Stimulated activated CD4-positive, alpha-beta T cell treated with anti-CD3 and anti-CD28 coated beads, Interleukin-4, amount 100 ng/mL, for 1 hour (primary cell): ENCODE measurements at regions not wholly inside any gene's neighbourhood (a gene's known extent, or its start where the extent isn't known, plus 50 kb on each side); places are given as distances from the start of the nearest gene placed in this dataset.
"Not testable (repeated sequence)": the region's sequence is repeated elsewhere in the genome, so short reads cannot be mapped to it uniquely, and the experiment has no call there.

Experiments
- DNase-seq: peaks from one replicate; pipeline ENCODE4 v3.0.0-alpha.2; 2020

GRCh38 chrX:45630078-45630477, 429.4 kb upstream of the DIPK2B start:
- DNase-seq, result no peak

- no peak for DNase-seq
These were observed 427.4 kb upstream of the DIPK2B start for GRCh38 chrX:45628041-45628440.

GRCh38 chrX:45623266-45623665, 422.6 kb upstream of the DIPK2B start:
- DNase-seq, result no peak

GRCh38 chrX:45622538-45622937, 421.9 kb upstream of the DIPK2B start:
- no peak for DNase-seq

- no peak for DNase-seq
These were observed 421.4 kb upstream of the DIPK2B start for GRCh38 chrX:45622042-45622423.

GRCh38 chrX:45621376-45622041, 420.8 kb upstream of the DIPK2B start:
- no peak for DNase-seq

GRCh38 chrX:45619290-45619689, 418.6 kb upstream of the DIPK2B start:
- no peak for DNase-seq

- not testable (repeated sequence) for DNase-seq
These were observed 414.9 kb upstream of the DIPK2B start for GRCh38 chrX:45615591-45615990.

- DNase-seq, result no peak
These were observed 414.2 kb upstream of the DIPK2B start for GRCh38 chrX:45614853-45615252.

- no peak for DNase-seq
These were observed 401.5 kb upstream of the DIPK2B start for GRCh38 chrX:45602151-45602550.

- DNase-seq, result no peak
These were observed 400.4 kb upstream of the DIPK2B start for GRCh38 chrX:45601052-45601451.

GRCh38 chrX:45598861-45599260, 398.2 kb upstream of the DIPK2B start:
- DNase-seq, result no peak

GRCh38 chrX:45596188-45596808, 395.6 kb upstream of the DIPK2B start:
- DNase-seq, result no peak

- no peak for DNase-seq
These were observed 391.4 kb upstream of the DIPK2B start for GRCh38 chrX:45592101-45592500.

GRCh38 chrX:45591650-45592049, 391.0 kb upstream of the DIPK2B start:
- DNase-seq, result no peak

- no peak for DNase-seq
These were observed 384.0 kb upstream of the DIPK2B start for GRCh38 chrX:45584717-45585116.

- DNase-seq, result no peak
These were observed 376.7 kb upstream of the DIPK2B start for GRCh38 chrX:45577361-45577760.

- DNase-seq, result no peak
These were observed 370.8 kb upstream of the DIPK2B start for GRCh38 chrX:45571453-45571852.

GRCh38 chrX:45566456-45566855, 365.8 kb upstream of the DIPK2B start:
- no peak for DNase-seq

- no peak for DNase-seq
These were observed 356.7 kb upstream of the DIPK2B start for GRCh38 chrX:45557387-45557786.

GRCh38 chrX:45554736-45555135, 354.1 kb upstream of the DIPK2B start:
- DNase-seq, result no peak

- DNase-seq, result no peak
These were observed 352.7 kb upstream of the DIPK2B start for GRCh38 chrX:45553417-45553816.

- not testable (repeated sequence) for DNase-seq
These were observed 346.0 kb upstream of the DIPK2B start for GRCh38 chrX:45546697-45547096.

- DNase-seq, result no peak
These were observed 339.5 kb upstream of the DIPK2B start for GRCh38 chrX:45540181-45540580.

GRCh38 chrX:45537936-45538335, 337.3 kb upstream of the DIPK2B start:
- DNase-seq, result no peak
